Esophagus squamous epithelium (tissue), 4 donors: ENCODE measurements at regions not wholly inside any gene's neighbourhood (a gene's known extent, or its start where the extent isn't known, plus 50 kb on each side); places are given as distances from the start of the nearest gene placed in this dataset.

ENCODE experiments used
- CTCF ChIP-seq, 6 experiments: fragments of 450-650 bp in 4 of 6; fragments of 200-600 bp in 2 of 6; sonication (generic) in 2 of 6; IDR thresholded peaks; one replicate each; pipeline ENCODE4 v1.5.1; 2016 to 2019; ENCODE audit warnings: antibody characterized with exemption in 6 of 6, mild to moderate bottlenecking in 4 of 6, moderate library complexity in 4 of 6
- POLR2A ChIP-seq, 4 donors: fragments of 450-650 bp; IDR thresholded peaks; one replicate each; pipeline ENCODE4 v1.6.1; 2017; ENCODE audit warnings: antibody characterized with exemption in 4 of 4, mild to moderate bottlenecking in 4 of 4, moderate library complexity in 3 of 4

- TF ChIP-seq CTCF (IDR thresholded peaks at IDR 0.05) (no peak), POLR2A (IDR thresholded peaks at IDR 0.05) (no peak)
Measured at GRCh38 chr4:91984466-91984865, 319.3 kb upstream of the GRID2 start.
